Inflammatory macrophage treated with lipopolysaccharide for 4 hours (primary cell): ENCODE measurements at regions not wholly inside any gene's neighbourhood (a gene's known extent, or its start where the extent isn't known, plus 50 kb on each side); places are given as distances from the start of the nearest gene placed in this dataset.
A peak's percentile ranks its signal among the peaks of the same experiment; 100 is the strongest.
"Not testable (repeated sequence)": the region's sequence is repeated elsewhere in the genome, so short reads cannot be mapped to it uniquely, and the experiment has no call there.

Source experiments
- DNase-seq: peaks from one replicate; pipeline ENCODE4 v3.0.0-alpha.2; 2020

DNA sequence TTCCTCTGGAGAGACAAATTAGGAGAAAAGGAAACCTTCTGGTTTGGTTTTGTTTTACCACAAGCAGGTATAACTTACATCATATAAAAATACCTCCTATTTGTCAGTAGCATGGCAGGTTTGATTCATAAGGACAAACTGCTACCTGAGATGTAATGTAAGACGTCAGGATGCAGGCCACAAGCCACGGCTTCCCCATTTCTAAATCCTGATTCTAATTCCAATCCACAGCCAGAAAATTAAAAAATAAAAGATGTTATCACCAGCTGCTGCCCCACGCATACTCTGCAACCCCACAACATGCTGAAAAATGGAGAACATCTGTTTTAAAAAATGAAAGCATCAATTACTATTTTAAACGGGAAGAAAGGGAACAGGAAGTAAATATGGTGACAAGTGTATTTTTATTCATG lies 197.6 kb downstream of the BCL11A start:
- peak; percentile 45 for DNase-seq

DNA sequence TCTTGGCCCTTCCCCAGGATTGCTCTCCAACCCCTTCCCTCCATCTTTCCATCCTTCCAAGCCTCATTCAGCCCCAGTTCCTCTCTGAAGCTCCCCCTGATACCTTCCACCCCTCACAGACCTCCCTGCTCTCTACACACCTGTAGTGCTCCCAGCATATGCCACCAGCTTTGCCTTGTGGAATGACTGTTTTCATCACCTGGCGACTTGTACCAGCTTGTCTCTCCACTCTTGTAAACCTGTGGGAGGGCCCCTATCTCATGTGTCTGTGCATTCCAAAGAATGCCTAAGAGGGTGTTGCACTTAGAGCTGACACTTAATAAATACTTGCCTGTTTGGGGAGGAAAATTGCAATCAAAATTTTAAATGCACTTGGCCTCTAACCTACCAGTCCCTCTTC lies 198.7 kb downstream of the BCL11A start:
- no peak for DNase-seq

DNA sequence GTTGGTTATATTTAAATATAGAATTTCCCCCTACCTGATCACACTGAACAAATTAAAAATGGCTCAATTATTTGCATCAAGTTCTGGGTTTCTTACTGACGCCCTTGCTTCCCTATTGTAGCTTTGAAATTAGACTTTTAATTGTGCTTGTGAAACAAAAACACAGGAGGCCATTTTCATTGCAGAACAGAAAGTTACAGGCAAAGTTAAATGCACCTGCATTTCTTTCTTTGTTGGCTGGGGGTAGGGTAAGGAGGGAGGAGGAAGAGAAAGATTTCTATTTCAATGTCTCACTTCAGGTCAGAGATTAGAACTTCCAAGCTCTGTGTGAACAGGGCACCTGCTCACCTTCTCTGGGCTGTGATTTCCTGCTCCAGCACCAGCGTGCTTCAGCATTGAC lies 199.6 kb downstream of the BCL11A start:
- no peak for DNase-seq

DNA sequence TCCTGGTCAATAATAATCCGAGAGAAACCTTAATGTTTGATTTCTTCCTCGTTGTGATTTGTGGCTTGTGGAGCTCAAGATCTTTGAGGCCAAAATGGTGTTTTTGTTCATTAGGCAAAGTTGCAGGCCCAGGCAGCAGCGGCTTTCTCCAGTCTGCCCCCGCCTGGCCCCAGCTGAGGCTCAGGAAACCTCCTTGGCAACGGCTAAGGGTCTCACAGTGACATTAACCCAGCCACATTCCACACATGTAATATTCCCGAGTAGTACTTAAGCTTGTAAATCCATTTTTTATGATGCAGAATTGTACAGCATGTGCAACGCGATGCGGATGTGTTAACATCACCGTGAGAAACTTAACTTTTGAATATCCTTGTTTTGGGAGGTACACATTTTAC lies 200.1 kb downstream of the BCL11A start:
- no peak for DNase-seq

DNA sequence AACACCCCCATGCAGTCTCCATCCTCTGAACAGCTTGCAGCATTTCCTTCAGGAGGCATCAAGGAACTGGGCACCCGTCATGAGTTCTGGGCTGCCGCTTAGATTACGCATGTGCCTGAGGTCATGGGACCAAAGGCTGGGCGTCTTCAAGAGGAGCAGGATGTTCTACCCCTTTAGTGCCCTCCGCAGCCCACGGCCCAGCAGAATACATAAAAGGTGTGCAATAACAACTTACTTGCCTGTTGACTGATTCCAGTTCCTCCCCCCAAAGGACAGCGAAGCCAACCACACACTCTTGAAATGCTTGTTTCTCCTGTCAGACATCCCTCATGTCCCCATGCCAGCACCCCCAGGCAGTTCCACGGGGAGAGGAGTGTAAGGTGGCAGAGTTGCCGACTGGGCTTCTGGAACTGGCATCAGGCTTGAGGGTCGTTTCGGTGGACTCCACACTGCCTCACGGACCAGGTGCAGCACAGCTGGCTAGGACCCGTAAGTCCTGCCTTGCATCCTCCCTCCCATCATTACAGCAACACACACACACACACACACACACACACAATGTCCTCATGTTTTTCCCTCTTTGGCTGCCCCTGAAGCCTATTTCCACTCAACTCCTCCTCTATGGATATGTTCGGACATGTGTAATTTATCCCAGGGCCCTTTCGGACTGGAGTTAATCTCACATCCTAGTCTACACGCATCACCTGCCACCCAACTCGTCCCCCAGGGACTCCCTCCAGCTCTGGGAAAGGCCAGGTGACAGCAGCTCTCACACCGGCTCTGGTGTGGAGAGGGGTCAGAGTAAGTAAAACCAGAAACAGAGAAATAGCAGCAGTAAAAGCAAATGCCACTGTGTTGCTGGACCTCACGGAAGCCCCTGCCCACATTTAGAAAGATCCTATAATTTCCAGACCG lies 200.7 kb downstream of the BCL11A start:
- no peak for DNase-seq

DNA sequence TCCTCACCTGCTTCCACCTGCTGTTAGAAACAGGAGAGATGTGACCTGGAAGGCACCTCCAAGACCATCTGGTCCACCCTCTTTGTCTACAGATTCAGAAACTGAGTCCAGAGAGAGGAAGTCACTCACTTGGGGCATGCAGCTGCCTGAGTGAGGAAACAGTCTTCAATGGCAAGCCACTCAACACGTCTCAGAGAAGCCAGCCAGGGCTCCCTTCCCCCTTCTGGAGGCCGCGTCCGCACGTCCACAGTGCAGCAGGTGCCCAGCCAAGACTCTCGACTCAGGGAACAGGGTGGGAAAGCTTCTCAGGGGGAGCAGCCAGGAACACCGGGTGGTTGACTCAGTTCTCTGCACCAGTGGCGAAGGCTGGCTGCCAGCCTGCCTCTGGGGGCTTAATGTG lies 201.7 kb downstream of the BCL11A start:
- DNase-seq: no peak

DNA sequence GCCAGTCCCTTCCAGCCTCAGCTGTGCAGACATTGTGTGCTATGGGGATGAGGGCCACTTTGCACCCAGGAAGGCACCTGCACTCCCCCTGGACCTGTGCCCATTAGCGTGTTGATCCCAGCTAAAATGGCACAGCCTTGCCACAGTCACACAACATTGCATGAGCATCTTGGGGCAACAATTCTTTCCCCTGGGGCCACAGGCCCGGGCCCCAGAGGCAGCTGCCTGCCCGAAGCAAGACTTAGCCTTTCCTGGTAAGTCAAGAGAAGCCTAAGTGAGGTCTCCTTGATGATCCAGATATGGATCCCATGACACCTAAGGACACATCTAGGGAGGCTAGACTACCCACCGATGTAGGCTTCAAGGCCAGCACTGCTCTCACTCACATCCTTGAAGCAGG lies 202.1 kb downstream of the BCL11A start:
- no peak for DNase-seq

DNA sequence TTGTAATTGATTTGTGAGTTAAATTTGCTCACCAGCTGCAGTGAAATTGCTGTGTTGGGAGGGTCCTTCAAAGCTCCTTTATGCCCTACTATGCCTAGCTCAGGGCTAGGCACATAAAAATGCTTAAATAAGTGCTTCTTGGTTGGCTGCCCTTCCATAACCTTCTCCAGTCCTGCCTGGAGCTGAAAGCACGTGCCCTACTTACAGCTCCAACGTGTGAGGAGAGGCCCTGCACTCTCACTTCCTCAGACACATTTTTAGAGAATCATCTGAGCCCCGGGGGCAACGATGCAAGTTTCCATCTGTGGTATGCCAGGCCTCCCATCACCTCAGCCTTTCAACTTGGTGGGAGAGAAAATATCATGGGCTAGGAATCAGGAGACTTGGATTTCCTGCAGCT lies 202.7 kb downstream of the BCL11A start:
- peak; percentile 13 for DNase-seq

DNA sequence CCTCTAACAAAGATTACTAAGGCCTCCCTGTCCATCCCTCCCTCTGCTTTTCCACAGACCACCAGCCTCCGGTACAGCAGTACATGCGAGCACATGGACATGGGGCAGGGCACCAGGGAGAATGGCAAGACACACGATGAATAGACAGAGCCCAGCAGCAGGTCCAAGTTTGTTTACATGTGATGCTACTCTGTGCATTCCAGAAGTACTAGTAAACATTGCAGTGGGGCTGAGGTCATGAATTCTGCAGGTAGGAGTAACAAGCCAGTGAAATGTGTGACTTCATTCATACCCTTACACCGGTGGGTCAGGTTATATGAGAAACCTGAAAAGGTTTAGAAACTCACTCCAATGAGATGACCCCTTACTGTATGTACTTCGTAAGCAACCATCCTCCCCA lies 205.7 kb downstream of the BCL11A start:
- no peak for DNase-seq

DNA sequence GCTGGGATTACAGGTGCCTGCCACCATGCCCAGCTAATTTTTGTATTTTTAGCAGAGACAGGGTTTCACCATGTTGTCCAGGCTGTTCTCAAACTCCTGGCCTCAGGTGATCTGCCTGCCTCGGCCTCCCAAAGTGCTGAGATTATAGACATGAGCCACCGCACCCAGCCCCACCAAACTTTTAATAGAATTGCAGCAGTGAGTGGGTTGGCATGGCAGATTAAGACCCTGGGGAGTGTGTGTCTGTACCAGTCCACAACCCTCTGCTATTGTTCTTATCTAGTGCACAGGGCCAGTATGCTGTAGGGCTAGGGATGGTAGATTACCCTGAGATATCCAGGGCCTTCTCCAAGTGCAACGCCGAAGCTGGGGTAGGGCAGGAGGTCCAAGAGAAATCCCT lies 211.0 kb downstream of the BCL11A start:
- not testable (repeated sequence) for DNase-seq

DNA sequence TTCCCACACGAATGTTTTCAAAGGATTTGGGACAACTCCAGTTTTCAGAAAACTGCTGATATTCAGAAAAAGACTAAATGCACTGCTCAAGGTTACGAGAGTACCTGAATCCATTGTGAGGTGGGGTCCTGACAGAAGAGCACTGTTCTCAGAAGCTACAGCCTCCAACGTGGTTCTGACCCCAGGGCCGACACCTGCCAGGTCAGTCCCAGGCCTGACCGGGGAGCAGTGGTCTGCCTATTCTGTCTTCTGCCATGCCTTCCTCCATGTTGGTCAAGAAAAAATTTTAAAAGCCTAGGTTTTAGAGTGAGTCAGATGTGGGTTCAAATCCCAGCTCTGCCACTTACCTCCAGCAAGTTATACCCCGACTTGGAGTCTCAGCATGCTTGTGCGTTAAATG lies 212.3 kb downstream of the BCL11A start:
- no peak for DNase-seq

DNA sequence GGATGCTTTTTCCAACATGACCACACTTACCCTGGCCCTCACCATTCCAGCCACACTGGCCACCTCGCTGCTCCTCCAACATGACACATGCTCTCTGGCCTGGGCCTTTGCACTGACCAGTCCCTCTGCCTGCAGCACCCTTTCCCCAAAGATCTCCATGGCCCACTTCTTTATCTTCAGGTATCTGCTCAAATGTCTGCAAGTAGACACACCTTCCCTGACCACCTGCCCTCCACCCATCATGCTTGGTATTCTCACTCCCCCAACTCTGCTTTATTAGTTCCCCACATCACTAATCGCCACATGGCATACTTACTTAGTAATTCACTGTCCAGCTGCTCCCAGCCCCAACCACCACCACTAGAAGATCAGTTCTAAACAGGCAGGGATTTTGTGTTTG lies 214.2 kb downstream of the BCL11A start:
- DNase-seq: no peak

DNA sequence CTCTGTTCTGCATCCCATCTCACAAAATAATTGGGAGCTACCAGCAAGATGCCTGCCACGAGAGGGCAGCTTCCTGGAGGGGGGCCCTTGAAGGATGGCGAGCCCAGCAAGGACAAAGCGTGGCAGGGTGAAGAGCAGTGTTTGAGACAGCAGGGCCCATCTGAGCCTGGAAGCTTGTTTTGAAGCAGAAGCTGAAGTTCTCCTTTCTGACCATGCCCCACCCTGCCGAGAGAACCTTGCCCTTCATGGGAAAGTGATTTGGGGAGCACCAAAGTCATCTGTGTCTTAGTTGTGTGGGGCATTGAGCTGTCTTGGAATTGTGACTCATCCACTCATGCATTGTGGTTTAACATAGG lies 216.3 kb downstream of the BCL11A start:
- peak; percentile 69 for DNase-seq

DNA sequence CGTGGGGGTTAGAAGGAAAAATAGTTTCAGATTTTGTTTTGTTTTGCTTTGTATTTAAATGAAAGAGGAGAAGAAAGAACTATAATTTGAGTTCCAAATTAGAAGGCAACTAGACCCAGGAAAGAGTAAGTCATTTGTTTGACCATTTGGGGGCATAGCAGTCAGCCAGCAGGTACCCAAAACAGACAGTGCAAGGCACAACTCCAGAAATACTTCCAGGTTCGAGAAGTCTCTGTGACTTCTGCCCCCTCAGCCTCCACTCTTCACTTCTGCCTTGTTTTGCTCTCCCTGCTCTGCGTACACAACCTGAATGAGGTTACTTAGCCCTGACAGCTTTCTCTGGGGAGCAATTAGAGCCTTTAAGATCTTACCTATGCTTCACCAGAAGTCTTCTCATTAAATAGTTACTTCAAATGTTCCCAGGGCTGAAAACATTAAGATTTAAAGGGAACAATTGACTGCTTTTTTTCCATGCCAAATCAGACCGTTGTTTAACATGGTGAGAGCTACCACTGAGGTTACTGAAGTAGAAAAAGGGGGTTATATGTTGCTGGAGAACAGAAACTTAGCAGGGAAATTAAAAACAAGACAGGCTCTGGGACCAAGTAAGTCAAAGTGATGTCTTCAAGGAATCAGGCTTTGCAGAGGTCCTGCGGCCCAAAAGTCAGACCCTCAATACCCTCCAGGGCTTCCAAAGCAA lies 216.9 kb downstream of the BCL11A start:
- no peak for DNase-seq

DNA sequence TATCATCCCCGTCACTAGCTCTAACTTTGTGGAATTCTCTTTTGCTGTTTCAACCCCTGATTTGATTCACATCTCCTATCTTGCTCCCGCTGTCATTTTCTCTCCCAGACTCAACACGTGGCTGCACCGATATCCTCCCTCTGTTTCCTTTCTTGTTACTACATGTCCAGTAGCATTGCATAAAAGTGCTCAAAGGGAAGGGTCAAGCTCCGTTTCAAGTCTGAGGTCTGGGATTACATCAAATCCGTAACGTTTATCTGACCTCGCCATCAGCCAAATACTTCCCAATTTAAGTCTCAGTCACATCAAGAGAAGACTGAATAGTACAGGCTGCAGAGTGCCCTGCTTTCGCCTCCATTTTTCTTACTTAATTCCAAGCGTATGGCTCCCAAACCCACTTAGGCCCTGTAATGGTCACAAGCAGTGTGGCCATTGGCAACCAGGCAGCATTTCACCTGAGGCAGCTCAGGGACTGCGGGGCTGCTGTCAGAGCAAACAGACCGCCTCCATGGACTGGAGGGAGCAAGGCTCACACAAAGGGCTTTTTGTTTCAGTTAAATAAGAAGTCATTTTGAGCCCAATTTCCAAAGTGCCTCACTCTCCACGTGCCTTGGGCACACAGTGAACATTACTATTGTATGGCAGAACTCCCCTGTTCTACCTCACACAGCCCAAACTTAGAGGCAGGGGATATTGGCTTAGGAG lies 217.8 kb downstream of the BCL11A start:
- DNase-seq: peak; percentile 67

DNA sequence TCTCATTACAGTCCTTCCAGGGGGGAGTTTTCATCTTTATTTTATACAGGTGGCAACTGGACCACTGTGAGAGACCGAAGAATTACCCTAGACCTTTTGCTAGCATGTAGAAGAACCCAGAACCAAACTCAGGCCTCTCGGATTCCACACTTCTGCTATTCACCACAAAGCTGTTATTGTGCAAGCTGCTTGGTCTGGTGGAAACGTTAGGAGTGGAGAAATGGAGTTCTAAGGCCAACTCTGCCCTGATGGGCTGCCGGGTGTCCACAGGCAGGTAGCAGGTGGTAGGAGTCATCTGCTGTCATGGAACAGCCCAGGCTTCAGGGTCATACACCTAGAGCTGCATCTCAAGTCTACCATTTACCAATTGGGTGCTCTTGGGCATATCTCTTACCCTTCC lies 218.8 kb downstream of the BCL11A start:
- peak; percentile 65 for DNase-seq

DNA sequence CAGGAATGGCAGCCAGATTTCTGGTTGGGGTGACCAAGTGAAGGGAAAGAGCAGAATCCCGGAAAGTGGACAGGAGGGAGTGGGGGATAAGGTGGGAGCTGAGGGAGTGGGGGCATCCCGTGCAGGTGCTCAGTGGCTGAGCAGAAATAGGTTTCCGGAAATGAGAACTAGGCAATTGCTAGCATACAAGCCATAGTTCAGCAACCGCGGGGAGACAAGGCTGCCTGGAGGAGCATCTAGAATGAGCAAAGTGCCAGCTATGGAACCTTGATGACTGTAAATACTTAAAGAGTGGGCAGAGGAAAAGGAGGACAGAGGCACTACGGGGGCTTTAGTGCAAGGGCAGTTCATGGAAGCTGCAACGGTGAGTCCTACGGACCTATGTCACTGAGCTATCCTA lies 220.2 kb downstream of the BCL11A start:
- no peak for DNase-seq

DNA sequence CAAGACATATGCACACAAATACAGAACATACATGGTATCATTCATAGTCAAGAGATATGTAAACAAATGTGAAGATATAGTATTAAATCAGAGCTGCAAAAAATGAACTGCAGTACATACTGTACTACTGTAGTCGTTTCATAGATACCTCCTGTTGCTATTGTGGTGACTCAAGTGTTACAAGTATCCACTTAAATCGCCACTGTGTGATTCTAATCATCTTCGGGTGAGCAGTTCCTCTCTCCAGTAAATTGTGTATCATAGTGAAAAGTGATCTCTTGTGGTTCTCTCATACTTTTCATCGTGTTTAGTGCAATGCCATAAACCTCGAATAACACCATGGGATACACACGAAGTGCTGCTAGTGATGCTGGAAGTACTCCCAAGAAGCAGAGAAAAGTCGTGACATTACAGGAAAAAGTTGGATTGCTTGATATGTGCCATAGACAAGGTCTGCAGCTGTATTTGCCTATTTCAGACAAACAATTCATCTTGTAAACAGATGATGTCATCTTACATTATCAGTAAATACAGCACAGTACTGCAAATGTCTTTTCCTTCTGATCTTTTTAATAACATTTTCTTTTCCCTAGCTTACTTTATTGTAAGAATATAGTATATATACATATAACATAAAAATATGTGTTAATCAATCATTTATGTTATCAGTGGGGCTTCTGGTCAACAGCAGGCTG lies 222.2 kb downstream of the BCL11A start:
- DNase-seq: no peak

DNA sequence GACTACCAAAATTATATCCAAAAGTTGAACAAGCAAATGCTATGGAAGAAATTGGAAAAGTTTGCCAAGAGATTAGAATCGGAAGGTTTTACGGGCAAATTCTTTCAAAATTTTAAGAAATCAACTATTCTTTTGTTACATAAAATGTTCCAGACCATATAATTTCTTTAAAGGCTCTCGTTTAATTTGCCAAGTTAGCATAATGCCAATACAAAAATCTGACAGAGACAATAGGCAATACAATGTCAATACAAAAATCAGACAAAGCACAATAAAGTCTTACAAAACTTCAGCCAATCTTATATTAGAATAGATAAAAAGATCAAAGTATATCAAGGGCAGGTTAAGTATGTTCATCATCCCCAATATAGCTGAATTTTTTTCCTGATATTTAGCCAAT lies 224.2 kb downstream of the BCL11A start:
- no peak for DNase-seq

DNA sequence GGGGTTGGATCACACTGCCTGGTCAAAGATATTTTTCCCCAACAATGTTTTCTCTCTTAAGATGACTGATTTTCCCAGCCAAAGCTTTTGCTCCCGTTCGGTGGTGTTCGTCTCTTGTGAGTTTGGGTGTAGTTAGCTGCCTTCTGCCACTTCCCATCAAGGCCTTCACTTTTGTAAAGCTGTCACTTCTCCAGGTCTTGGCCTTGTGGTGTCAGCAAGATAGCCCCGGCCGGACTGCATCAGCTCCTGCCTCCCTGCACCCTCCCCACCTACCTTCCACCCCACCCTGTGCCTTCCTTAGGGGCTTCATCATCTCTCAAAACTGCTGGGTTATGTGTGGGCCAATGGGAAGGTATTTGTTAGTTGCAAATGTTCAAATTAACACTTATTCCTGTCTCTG lies 228.9 kb downstream of the BCL11A start:
- no peak for DNase-seq

DNA sequence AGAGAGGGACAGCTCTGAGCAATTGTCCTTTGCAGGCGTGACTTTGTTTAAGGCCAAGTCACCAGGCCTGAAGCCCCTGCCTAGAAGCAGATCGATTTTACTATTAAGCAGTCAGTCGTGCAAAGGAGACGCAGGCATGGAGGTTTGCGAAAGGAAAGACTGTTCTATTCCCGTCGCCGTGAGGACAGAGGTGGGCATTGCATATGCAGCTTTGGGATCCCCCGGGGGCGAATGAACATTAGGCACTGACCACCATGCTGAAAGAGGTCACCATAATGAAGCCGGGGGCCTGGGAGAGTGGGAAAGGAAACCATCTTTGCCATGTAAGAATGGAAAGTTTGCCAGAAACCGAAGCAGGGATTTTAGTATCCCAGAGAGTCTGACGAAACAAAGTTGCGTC lies 231.6 kb downstream of the BCL11A start:
- no peak for DNase-seq

DNA sequence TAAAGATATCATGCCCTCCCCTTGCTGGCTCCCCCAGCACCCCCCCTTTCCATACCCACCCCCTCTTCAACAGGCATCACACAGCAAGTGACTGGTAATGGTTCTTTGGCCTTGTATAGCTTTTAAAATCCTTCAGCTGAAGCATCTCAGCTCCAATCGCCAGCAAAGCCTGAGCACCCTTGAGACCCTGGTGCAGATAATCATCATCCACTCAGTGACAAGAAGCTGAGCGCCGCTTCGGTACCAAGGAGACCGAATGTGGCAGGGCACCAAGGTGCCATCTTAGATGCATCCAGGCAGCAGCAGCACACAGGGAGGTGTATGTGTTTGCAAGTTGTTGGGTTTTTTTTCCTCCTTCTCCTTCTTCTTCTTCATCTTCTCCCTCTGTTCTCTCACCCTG lies 232.7 kb downstream of the BCL11A start:
- no peak for DNase-seq

DNA sequence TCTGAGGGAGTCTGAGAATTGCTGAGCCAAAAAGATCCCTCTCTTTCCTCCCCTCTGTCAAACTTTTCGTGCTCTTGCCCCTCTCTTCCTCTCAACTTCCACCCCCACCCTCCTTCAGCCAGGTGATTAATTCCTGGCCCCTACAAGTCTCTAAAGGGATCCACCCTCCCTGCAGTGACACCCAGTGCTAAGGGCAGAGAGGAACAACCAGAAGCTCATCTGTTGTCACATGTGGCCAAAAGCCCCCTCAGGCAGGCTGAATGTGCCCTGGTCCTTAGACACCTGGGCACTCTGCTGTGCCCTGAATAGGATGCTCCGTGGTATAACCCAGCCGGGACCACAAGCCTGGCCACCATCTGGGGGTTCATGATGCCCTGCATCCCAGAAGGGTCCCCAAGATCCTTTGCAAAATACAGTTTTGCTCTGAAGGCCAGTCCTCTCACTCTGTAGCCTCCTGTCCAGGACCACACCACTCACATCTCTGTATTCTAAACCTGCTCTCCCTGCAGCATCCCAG lies 234.4 kb downstream of the BCL11A start:
- DNase-seq: no peak
